Neuronal stem cell (in vitro differentiated cells): ENCODE measurements at regions not wholly inside any gene's neighbourhood (a gene's known extent, or its start where the extent isn't known, plus 50 kb on each side); places are given as distances from the start of the nearest gene placed in this dataset.
"Not testable (repeated sequence)": the region's sequence is repeated elsewhere in the genome, so short reads cannot be mapped to it uniquely, and the experiment has no call there.

Experiments used
- DNase-seq: peaks from one replicate; pipeline ENCODE4 v3.0.0-alpha.2; 2013; ENCODE audit warnings: low spot score
- H2AFZ ChIP-seq: one replicate; pipeline ENCODE4 v1.6.1; 2013; ENCODE audit warnings: mild to moderate bottlenecking, low read length, inconsistent platforms
- H2AK5ac ChIP-seq: 2 replicates; pipeline ENCODE4 v1.6.1; 2013; ENCODE audit warnings: low read depth, mild to moderate bottlenecking, inconsistent platforms, low read length, moderate library complexity, mixed read lengths
- H2BK120ac ChIP-seq: 2 replicates; pipeline ENCODE4 v1.6.1; 2013; ENCODE audit warnings: low read depth, mild to moderate bottlenecking, inconsistent platforms, low read length, moderate library complexity, mixed read lengths
- H2BK12ac ChIP-seq: one replicate; pipeline ENCODE4 v1.6.1; 2013; ENCODE audit warnings: low read length, inconsistent platforms
- H2BK15ac ChIP-seq: 2 replicates; pipeline ENCODE4 v1.6.1; 2013; ENCODE audit warnings: mild to moderate bottlenecking, low read length, inconsistent platforms, mixed read lengths
- H2BK5ac ChIP-seq: one replicate; pipeline ENCODE4 v1.6.1; 2013; ENCODE audit warnings: inconsistent platforms, mild to moderate bottlenecking, low read length, moderate library complexity
- H3K14ac ChIP-seq: one replicate; pipeline ENCODE4 v1.6.1; 2013; ENCODE audit warnings: low read length, inconsistent platforms
- H3K18ac ChIP-seq: 2 replicates; pipeline ENCODE4 v1.6.1; 2013; ENCODE audit warnings: low read length, inconsistent platforms
- H3K23ac ChIP-seq: 2 replicates; pipeline ENCODE4 v1.6.1; 2013; ENCODE audit warnings: low read depth, mild to moderate bottlenecking, mixed read lengths, low read length, inconsistent platforms; ENCODE audit not compliant: poor library complexity
- H3K27ac ChIP-seq: replicated peaks from 3 replicates; pipeline ENCODE4 v1.5.1; 2013; ENCODE audit warnings: low read length, inconsistent platforms
- H3K27me3 ChIP-seq, 3 experiments: 2 replicates each; pipeline ENCODE4 v1.6.1; 2013; ENCODE audit warnings: low read length in 3 of 3, mild to moderate bottlenecking in 2 of 3, inconsistent platforms in 1 of 3, low read depth in 1 of 3, mixed read lengths in 1 of 3, moderate library complexity in 1 of 3; ENCODE audit not compliant: control insufficient read depth in 3 of 3, insufficient read depth in 3 of 3
- H3K36me3 ChIP-seq, 2 donors: replicated peaks in 1 of 2; 2 replicates each; pipeline ENCODE4 v1.6.1; 2013; ENCODE audit warnings: low read length in 2 of 2; ENCODE audit not compliant: control insufficient read depth in 2 of 2, insufficient read depth in 2 of 2
- H3K4ac ChIP-seq: 2 replicates; pipeline ENCODE4 v1.6.1; 2013; ENCODE audit warnings: inconsistent platforms, mild to moderate bottlenecking, low read length, moderate library complexity
- H3K4me1 ChIP-seq, 2 donors: 1 replicate in 1 of 2; 2 replicates in 1 of 2; pipeline ENCODE4 v1.6.1; 2013; ENCODE audit warnings: low read length in 2 of 2, low read depth in 1 of 2; ENCODE audit not compliant: control insufficient read depth in 2 of 2, insufficient read depth in 1 of 2
- H3K4me2 ChIP-seq: one replicate; pipeline ENCODE4 v1.6.1; 2013; ENCODE audit warnings: mild to moderate bottlenecking, low read length, inconsistent platforms; ENCODE audit not compliant: insufficient read depth, poor library complexity, severe bottlenecking
- H3K4me3 ChIP-seq, 2 donors: 2 replicates each; pipeline ENCODE4 v1.5.1; 2013; ENCODE audit warnings: low read length in 2 of 2, mild to moderate bottlenecking in 2 of 2, inconsistent platforms in 1 of 2, moderate library complexity in 1 of 2
- H3K79me1 ChIP-seq: one replicate; pipeline ENCODE4 v1.6.1; 2013; ENCODE audit warnings: low read depth, mild to moderate bottlenecking, inconsistent platforms, low read length, moderate library complexity
- H3K9ac ChIP-seq: one replicate; pipeline ENCODE4 v1.6.1; 2013; ENCODE audit warnings: mild to moderate bottlenecking, low read depth, low read length, inconsistent platforms; ENCODE audit not compliant: poor library complexity
- H3K9me3 ChIP-seq, 2 donors: replicated peaks in 1 of 2; 2 replicates each; pipeline versions ENCODE3 to v1.6.1; 2013; ENCODE audit warnings: low read length in 2 of 2, mild to moderate bottlenecking in 2 of 2, inconsistent platforms in 1 of 2, low read depth in 1 of 2, mixed read lengths in 1 of 2, moderate library complexity in 1 of 2; ENCODE audit not compliant: control insufficient read depth in 2 of 2, insufficient read depth in 1 of 2
- H4K8ac ChIP-seq: one replicate; pipeline ENCODE4 v1.6.1; 2013; ENCODE audit warnings: low read depth, mild to moderate bottlenecking, inconsistent platforms, low read length, moderate library complexity
- H4K91ac ChIP-seq: one replicate; pipeline ENCODE4 v1.6.1; 2013; ENCODE audit warnings: low read length, low read depth, mild to moderate bottlenecking, inconsistent platforms; ENCODE audit not compliant: poor library complexity
- WGBS, 2 donors: extraction: QIAGEN DNeasy Blood & Tissue Kit; methylation state at CpG; one replicate each; pipeline ENCODE4 v1.1.7; 2013; ENCODE audit warnings: missing lambda C conversion rate in 2 of 2, mixed read lengths in 1 of 2; ENCODE audit not compliant: insufficient read length in 2 of 2, insufficient replicate concordance in 1 of 2; ENCODE audit errors: extremely low coverage in 2 of 2; 5-methylcytosine and 5-hydroxymethylcytosine counted together

DNA sequence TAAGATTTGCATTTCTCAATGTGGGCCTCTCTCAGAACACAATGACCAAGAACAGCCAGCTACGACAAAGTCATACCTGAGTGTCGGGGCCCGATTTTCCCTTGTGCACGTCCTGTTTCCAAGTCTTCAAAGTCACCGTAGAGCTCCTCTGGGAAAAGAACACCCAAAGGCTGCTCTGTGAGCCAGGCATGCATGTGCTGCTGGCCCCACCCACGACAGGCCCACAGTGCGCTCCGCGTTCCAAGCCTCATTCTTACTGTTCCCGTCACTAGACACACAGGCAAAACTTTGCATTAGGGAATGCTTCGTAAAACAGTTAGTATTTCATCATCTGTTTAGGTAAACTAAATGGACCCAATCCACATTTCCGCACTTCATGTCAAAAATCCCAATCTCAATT lies 1905.1 kb downstream of the FOXD4L5 start:
- H4K8ac ChIP-seq, H3K4me3 ChIP-seq, H3K23ac ChIP-seq, H3K14ac ChIP-seq, H2BK12ac ChIP-seq, DNase-seq, H3K4me1 ChIP-seq, H2AK5ac ChIP-seq, H3K36me3 ChIP-seq, H3K27ac ChIP-seq, H3K4me2 ChIP-seq, H3K9ac ChIP-seq, H2AFZ ChIP-seq, H3K27me3 ChIP-seq, H3K4ac ChIP-seq, H3K79me1 ChIP-seq, H3K9me3 ChIP-seq, H2BK15ac ChIP-seq, H4K91ac ChIP-seq, H3K18ac ChIP-seq, H2BK5ac ChIP-seq, H2BK120ac ChIP-seq: not testable (repeated sequence)
- no CpG with 5 or more reads among the region's 12 CpGs for WGBS, 2 donors

DNA sequence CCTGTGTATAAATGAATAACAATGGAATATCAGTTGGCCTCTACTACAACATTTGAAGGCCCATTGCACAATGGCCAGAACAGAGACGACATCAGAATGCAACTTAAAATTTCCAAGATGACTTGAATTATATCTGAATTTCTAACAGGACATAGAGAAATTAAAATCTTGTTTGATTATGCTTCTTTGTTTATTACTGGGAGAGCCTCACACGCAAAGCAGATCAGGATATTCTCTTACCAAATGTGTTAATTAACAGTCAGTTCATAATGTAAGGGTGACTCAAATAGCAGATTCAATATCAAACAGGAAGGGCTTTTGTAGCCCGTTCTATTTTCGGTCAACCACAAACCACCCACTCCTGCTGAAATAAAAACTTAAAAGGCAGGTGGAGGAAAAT lies 1930.8 kb downstream of the FOXD4L5 start:
- not testable (repeated sequence) for H3K4me2 ChIP-seq, H3K79me1 ChIP-seq, H2AFZ ChIP-seq, H3K27ac ChIP-seq, H2BK15ac ChIP-seq, H3K36me3 ChIP-seq, H3K14ac ChIP-seq, H2BK120ac ChIP-seq, H3K23ac ChIP-seq, H3K4ac ChIP-seq, H3K4me1 ChIP-seq, H3K27me3 ChIP-seq, H3K9me3 ChIP-seq, H3K4me3 ChIP-seq, H2BK12ac ChIP-seq, H2AK5ac ChIP-seq, H3K18ac ChIP-seq, H4K91ac ChIP-seq, DNase-seq, H3K9ac ChIP-seq, H4K8ac ChIP-seq, H2BK5ac ChIP-seq
- whole genome bisulfite sequencing, 2 donors: no CpG with 5 or more reads among the region's 4 CpGs

DNA sequence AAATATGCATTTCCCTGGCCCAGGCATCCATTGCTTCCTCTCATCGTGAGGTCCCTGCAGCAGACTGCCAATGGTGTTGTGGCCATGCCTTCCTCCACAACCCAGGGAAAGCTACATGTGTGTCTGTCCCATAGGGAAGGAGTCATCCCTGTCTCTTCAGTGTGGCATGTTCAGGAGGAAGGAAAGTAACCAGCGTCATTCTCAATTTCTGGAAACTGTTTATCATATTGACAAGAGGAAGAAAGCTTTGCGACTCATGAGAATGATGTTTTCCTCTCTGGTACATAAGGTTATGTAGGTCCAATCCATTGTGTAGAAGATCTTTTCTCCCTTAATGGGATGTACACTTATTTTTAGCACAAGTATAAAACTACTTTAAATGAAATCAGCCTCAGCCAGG lies 1937.7 kb downstream of the FOXD4L5 start:
- not testable (repeated sequence) for H3K9ac ChIP-seq, H3K4me1 ChIP-seq, H3K79me1 ChIP-seq, H2BK120ac ChIP-seq, H3K23ac ChIP-seq, H2AFZ ChIP-seq, H2AK5ac ChIP-seq, H3K36me3 ChIP-seq, H2BK15ac ChIP-seq, H3K9me3 ChIP-seq, H3K4me3 ChIP-seq, H3K18ac ChIP-seq, H3K4me2 ChIP-seq, H3K14ac ChIP-seq, H2BK5ac ChIP-seq, H2BK12ac ChIP-seq, H3K4ac ChIP-seq, H4K8ac ChIP-seq, DNase-seq, H3K27me3 ChIP-seq, H4K91ac ChIP-seq, H3K27ac ChIP-seq
- no CpG with 5 or more reads among the region's 3 CpGs for WGBS, 2 donors

DNA sequence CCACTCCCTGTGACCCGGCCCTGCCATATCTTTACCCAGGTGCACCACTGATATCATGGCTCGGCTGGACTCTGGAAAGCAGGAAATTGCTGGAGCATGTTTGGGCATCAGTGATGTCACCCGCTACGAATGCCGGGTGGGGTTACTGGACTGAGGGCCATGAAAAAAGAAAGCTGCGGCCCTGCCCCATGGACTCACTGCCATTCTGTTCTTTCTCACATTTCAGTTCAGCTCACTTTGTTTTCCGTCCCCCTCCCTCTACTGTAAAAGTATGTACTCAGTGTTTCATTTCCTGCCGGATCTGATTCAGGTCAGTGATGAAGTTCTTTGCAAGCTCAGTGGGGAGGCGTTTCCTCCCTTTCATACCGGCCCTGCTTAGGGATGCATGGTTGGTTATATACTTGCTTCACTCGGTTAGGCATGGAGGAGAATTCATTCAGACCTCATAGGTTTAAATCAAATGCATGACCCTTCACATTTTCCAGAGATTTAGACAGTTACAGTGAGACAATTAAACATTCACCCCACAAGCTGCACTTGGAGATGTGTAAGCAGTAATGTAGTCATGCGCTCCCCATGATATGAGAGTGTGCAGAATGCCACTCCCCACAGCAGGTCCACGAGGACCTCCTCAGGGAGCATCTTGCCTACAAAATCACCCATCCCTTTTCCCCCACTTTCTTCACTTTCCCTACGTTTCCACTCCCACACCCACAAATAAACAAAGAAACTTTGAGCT lies 1938.5 kb downstream of the FOXD4L5 start:
- H2BK15ac ChIP-seq, H3K27ac ChIP-seq, H3K27me3 ChIP-seq, H3K4me2 ChIP-seq, H3K4ac ChIP-seq, H3K9ac ChIP-seq, H3K79me1 ChIP-seq, H3K4me1 ChIP-seq, H3K14ac ChIP-seq, H3K23ac ChIP-seq, H2BK5ac ChIP-seq, H4K8ac ChIP-seq, H3K36me3 ChIP-seq, H2BK12ac ChIP-seq, H3K9me3 ChIP-seq, DNase-seq, H2AK5ac ChIP-seq, H4K91ac ChIP-seq, H2BK120ac ChIP-seq, H3K18ac ChIP-seq: not testable (repeated sequence)
- Histone ChIP-seq H2AFZ (peak overlapping the region; percentile 64), H3K4me3 (peak overlapping the region in 1 of 2 donors; percentile 4)
- no CpG with 5 or more reads among the region's 14 CpGs for WGBS, 2 donors
